GM23248 (cell line): ENCODE measurements at regions not wholly inside any gene's neighbourhood (a gene's known extent, or its start where the extent isn't known, plus 50 kb on each side); places are given as distances from the start of the nearest gene placed in this dataset.
A peak's percentile ranks its signal among the peaks of the same experiment; 100 is the strongest.
"Not testable (repeated sequence)": the region's sequence is repeated elsewhere in the genome, so short reads cannot be mapped to it uniquely, and the experiment has no call there.

Experiments used
- DNase-seq: peaks from one replicate; pipeline ENCODE4 v3.0.0-alpha.2; 2015
- H2AFZ ChIP-seq: fragments of 200-600 bp; sonication (generic); 2 replicates; pipeline ENCODE4 v1.6.1; 2016; ENCODE audit warnings: antibody characterized with exemption
- H3F3A ChIP-seq: fragments of 200-600 bp; sonication (generic); 2 replicates; pipeline ENCODE4 v1.6.1; 2016; ENCODE audit warnings: mild to moderate bottlenecking, antibody characterized with exemption, mixed run types; ENCODE audit not compliant: insufficient read depth
- H3K27ac ChIP-seq: fragments of 200-600 bp; sonication (generic); 2 replicates; pipeline ENCODE4 v1.5.1; 2016; ENCODE audit warnings: mild to moderate bottlenecking
- H3K27me3 ChIP-seq: fragments of 200-600 bp; sonication (generic); replicated peaks from 2 replicates; pipeline ENCODE4 v1.6.1; 2016; ENCODE audit warnings: mild to moderate bottlenecking; ENCODE audit not compliant: insufficient read depth
- H3K36me3 ChIP-seq: fragments of 200-600 bp; sonication (generic); 2 replicates; pipeline ENCODE4 v1.6.1; 2016; ENCODE audit warnings: low read depth, mild to moderate bottlenecking
- H3K4me1 ChIP-seq: fragments of 200-600 bp; sonication (generic); 2 replicates; pipeline ENCODE4 v1.6.1; 2016; ENCODE audit warnings: mild to moderate bottlenecking; ENCODE audit not compliant: insufficient read depth
- H3K4me2 ChIP-seq: fragments of 200-600 bp; sonication (generic); one replicate; pipeline ENCODE4 v1.6.1; 2016; ENCODE audit warnings: mild to moderate bottlenecking; ENCODE audit not compliant: unreplicated experiment
- H3K4me3 ChIP-seq: fragments of 200-600 bp; sonication (generic); 2 replicates; pipeline ENCODE4 v1.5.1; 2016; ENCODE audit warnings: mild to moderate bottlenecking
- H3K79me2 ChIP-seq: fragments of 200-600 bp; sonication (generic); 2 replicates; pipeline ENCODE4 v1.6.1; 2016; ENCODE audit warnings: mild to moderate bottlenecking; ENCODE audit not compliant: insufficient read depth
- H3K9ac ChIP-seq: fragments of 200-600 bp; sonication (generic); 2 replicates; pipeline ENCODE4 v1.6.1; 2016; ENCODE audit warnings: mild to moderate bottlenecking
- H3K9me2 ChIP-seq: fragments of 200-600 bp; sonication (generic); 2 replicates; pipeline ENCODE4 v1.6.1; 2016; ENCODE audit warnings: mixed run types, mild to moderate bottlenecking, moderate library complexity; ENCODE audit not compliant: insufficient read depth
- H3K9me3 ChIP-seq: fragments of 200-600 bp; sonication (generic); one replicate; pipeline ENCODE4 v1.6.1; 2017; ENCODE audit warnings: low read depth
- H4K20me1 ChIP-seq: fragments of 200-600 bp; sonication (generic); 2 replicates; pipeline ENCODE4 v1.6.0; 2016; ENCODE audit not compliant: insufficient read depth
- EZH2 ChIP-seq: fragments of 200-600 bp; sonication (generic); IDR thresholded peaks from 2 replicates; pipeline ENCODE4 v1.6.1; 2018; ENCODE audit warnings: antibody characterized with exemption, mild to moderate bottlenecking; ENCODE audit not compliant: insufficient read depth, poor library complexity, severe bottlenecking
- EZH2phosphoT487 ChIP-seq: fragments of 200-600 bp; sonication (generic); IDR thresholded peaks from 2 replicates; pipeline ENCODE4 v1.6.1; 2018; ENCODE audit warnings: antibody characterized with exemption, moderate library complexity, mild to moderate bottlenecking, low read depth; ENCODE audit not compliant: insufficient read depth
- WGBS, 2 experiments: methylation state at CpG; one replicate each; pipeline ENCODE4 v1.1.6; 2015 to 2017; ENCODE audit warnings: low lambda C conversion rate in 2 of 2, low coverage in 1 of 2; ENCODE audit errors: missing lambda C conversion rate in 2 of 2; 5-methylcytosine and 5-hydroxymethylcytosine counted together
- in situ Hi-C: fragments of 300-500 bp; cut with MboI; formaldehyde crosslinking; loops from 2 replicates; pipeline ENCODE4 v1.15.0; 2020

GRCh38 chr6:169366258-169366901 lies 112.7 kb upstream of the THBS2 start:
- Histone ChIP-seq H3K36me3 (no peaks in the 10 kb centered on the region), H3K79me2 (no peaks in the 10 kb centered on the region), H3K9me3 (no peaks in the 10 kb centered on the region), H3K27ac (no peak overlapping the region), H3K9me2 (no peaks in the 10 kb centered on the region), H4K20me1 (no peaks in the 10 kb centered on the region), H3F3A (peaks cover 20% of the 10 kb centered on the region), H2AFZ (no peak overlapping the region), H3K9ac (no peak overlapping the region), H3K4me1 (peaks cover 22% of the 10 kb centered on the region), H3K27me3 (no peaks in the 10 kb centered on the region), H3K4me3 (no peak overlapping the region), H3K4me2 (no peak overlapping the region)
- 91 to 93% methylated on average over 13 of the region's 13 CpGs for WGBS, 2 experiments
- TF ChIP-seq EZH2 (no peak), EZH2phosphoT487 (no peak)
- no peak for DNase-seq
- in situ Hi-C loops = no loop called here

DNA sequence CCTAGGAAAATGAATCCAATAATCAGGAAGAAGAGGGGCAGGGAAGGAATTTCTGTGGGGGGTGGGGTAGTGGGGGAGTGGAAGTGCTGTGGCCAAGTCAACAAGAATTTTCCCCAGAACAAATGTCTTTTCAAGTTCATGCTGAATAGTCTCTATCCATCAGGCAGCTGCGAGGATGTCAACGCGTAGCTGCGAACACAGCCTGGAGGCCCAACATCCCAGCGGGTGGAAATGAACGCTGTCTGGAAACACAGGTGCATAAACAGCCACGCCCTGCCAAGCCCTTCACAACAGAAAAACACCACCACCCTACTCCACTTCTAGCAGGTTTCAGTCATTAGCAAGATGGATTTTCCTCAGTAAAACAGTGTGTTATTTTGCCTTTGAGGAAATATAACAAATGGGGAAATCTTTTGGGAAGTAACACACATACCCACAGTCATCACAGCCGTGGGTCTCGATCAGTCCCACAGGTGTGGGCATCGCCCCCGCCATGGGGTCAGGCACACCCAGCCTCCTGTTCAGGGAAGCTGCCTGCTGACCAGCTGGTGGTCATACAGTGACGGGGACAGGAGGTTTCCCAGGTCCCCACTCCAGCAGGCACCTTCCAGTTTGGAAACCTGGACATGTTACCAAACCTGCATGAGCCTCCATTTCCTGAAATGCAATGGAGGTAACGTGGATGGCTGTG lies 112.1 kb upstream of the THBS2 start:
- Histone ChIP-seq H2AFZ (no peak overlapping the region), H3K79me2 (no peaks in the 10 kb centered on the region), H3K27ac (no peak overlapping the region), H3K4me3 (no peak overlapping the region), H3K9me3 (no peaks in the 10 kb centered on the region), H4K20me1 (no peaks in the 10 kb centered on the region), H3K27me3 (no peaks in the 10 kb centered on the region), H3K36me3 (no peaks in the 10 kb centered on the region), H3K9me2 (no peaks in the 10 kb centered on the region), H3K4me1 (peaks cover 22% of the 10 kb centered on the region), H3F3A (peaks cover 20% of the 10 kb centered on the region), H3K4me2 (no peak overlapping the region), H3K9ac (no peak overlapping the region)
- DNase-seq = no peak
- TF ChIP-seq EZH2phosphoT487 (no peak), EZH2 (no peak)
- 88 to 95% methylated on average over 13 of the region's 13 CpGs for WGBS, 2 experiments
- in situ Hi-C loops = no loop called here

- peaks cover 20% of the 10 kb centered on the region for H3F3A ChIP-seq
- no peaks in the 10 kb centered on the region for H4K20me1 ChIP-seq
- no peaks in the 10 kb centered on the region for H3K79me2 ChIP-seq
- H2AFZ ChIP-seq = peak overlapping the region; percentile 25; the same call in 1 of the 2 replicates
- peaks cover 19% of the 10 kb centered on the region for H3K4me1 ChIP-seq
- no peaks in the 10 kb centered on the region for H3K36me3 ChIP-seq
- 2 to 3% methylated on average over 9 of the region's 9 CpGs for WGBS, 2 experiments
- peak overlapping the region; percentile 48 for H3K4me2 ChIP-seq
- peak overlapping the region; percentile 76 for H3K27ac ChIP-seq
- H3K27me3 ChIP-seq = no peaks in the 10 kb centered on the region
- no peak overlapping the region for H3K9ac ChIP-seq
- no peaks in the 10 kb centered on the region for H3K9me3 ChIP-seq
- no peak overlapping the region for H3K4me3 ChIP-seq
- no peaks in the 10 kb centered on the region for H3K9me2 ChIP-seq
- TF ChIP-seq EZH2phosphoT487 (no peak), EZH2 (no peak)
- in situ Hi-C loops = no loop called here
- peak; percentile 90 for DNase-seq
Measured at GRCh38 chr6:169363590-169363989, 109.9 kb upstream of the THBS2 start.

DNA sequence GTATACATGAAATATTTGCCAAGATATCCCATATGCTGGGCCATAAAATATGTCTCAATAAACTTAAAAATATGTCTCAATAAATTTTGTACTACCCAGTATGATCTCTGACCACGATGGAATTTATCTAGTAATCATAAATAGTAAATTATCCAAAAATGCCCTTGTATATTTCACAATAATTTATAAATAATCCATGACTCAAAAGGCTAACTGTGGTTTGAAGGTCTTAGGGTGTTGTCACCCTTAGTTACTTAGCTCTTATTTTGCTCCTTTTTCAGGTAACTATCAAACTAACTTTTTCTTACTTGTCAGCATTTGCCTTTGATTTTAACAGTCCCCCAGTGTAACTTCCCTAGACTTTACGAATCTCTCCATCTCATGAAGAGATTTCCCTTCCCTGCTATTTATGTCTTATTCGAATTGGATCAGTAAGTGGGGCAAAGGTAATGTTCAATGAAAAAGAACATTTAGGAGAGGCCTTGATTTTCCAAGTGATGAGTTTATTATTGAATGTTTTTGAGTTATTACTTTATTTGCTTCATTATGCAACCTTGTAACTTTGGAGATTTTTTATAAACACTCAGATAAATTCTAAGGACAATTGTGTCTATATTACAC lies 109.0 kb upstream of the THBS2 start:
- Histone ChIP-seq H3K79me2 (no peaks in the 10 kb centered on the region), H3K9me3 (no peaks in the 10 kb centered on the region), H3K9ac (peak overlapping the region; percentile 34), H3K9me2 (no peaks in the 10 kb centered on the region), H3K36me3 (no peaks in the 10 kb centered on the region), H3K4me2 (peak overlapping the region; percentile 48), H3F3A (peaks cover 20% of the 10 kb centered on the region), H2AFZ (no peak overlapping the region), H4K20me1 (no peaks in the 10 kb centered on the region), H3K4me3 (no peak overlapping the region), H3K27me3 (no peaks in the 10 kb centered on the region), H3K27ac (peak overlapping the region; percentile 76), H3K4me1 (peaks cover 19% of the 10 kb centered on the region)
- in situ Hi-C loops = no loop called here
- peak; percentile 67 for DNase-seq
- WGBS, 2 experiments = 14 to 16% methylated on average over 3 of the region's 3 CpGs
- no peak for TF ChIP-seq EZH2phosphoT487
- TF ChIP-seq EZH2 = no peak

DNA sequence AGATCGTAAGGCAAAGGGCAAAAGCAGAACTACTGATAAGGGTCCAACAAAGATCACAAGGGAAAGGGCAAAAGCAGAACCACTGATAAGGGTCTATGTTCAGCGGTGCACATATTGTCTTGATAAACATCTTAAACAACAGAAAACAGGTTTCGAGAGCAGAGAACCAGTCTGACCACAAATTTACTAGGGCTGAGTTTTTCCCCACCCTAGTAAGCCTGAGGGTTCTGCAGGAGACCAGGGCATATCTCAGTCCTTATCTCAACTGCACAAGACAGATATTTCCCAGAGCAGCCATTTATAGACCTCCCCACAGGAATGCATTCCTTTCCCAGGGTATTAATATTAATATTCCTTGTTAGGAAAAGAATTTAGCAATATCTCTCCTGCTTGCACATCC lies 101.4 kb upstream of the THBS2 start:
- H3K9ac ChIP-seq, H3K4me3 ChIP-seq, H4K20me1 ChIP-seq, in situ Hi-C loops, H3K4me1 ChIP-seq, H3K27me3 ChIP-seq, H3F3A ChIP-seq, H3K9me3 ChIP-seq, DNase-seq, H3K79me2 ChIP-seq, H3K9me2 ChIP-seq, H3K36me3 ChIP-seq, H2AFZ ChIP-seq, H3K4me2 ChIP-seq, H3K27ac ChIP-seq: not testable (repeated sequence)
- WGBS, 2 experiments = 72 to 73% methylated on average over 3 of the region's 3 CpGs
